RWPE2 (cell line): ENCODE measurements at regions not wholly inside any gene's neighbourhood (a gene's known extent, or its start where the extent isn't known, plus 50 kb on each side); places are given as distances from the start of the nearest gene placed in this dataset.

Source experiments
- ATAC-seq: fragments of 200-7000 bp; cut with Tn5 transposase; 3 replicates; pipeline ENCODE4 v1.9.1; 2021; ENCODE audit warnings: low read depth
- DNase-seq: peaks from one replicate; pipeline ENCODE4 v3.0.0-alpha.2; 2020; ENCODE audit warnings: low spot score
- H3K27ac ChIP-seq: fragments of 450-650 bp; 2 replicates; pipeline ENCODE4 v1.5.1; 2017; ENCODE audit warnings: mild to moderate bottlenecking; ENCODE audit not compliant: poor library complexity, severe bottlenecking
- H3K27me3 ChIP-seq: fragments of 250-450 bp; sonication (Bioruptor Pico); 2 replicates; pipeline ENCODE4 v1.5.1; 2021; ENCODE audit warnings: mild to moderate bottlenecking, moderate library complexity; ENCODE audit not compliant: insufficient read depth, poor library complexity, severe bottlenecking
- H3K36me3 ChIP-seq: fragments of 250-450 bp; sonication (Bioruptor Pico); 2 replicates; pipeline ENCODE4 v1.5.1; 2020; ENCODE audit warnings: low read depth, mild to moderate bottlenecking, moderate library complexity
- H3K4me1 ChIP-seq: fragments of 250-450 bp; sonication (Bioruptor Pico); 2 replicates; pipeline ENCODE4 v1.5.1; 2021; ENCODE audit warnings: mild to moderate bottlenecking, moderate library complexity; ENCODE audit not compliant: insufficient read depth, poor library complexity, severe bottlenecking
- H3K4me3 ChIP-seq: fragments of 250-450 bp; sonication (Bioruptor Pico); 2 replicates; pipeline ENCODE4 v1.5.1; 2021; ENCODE audit warnings: mild to moderate bottlenecking, moderate library complexity; ENCODE audit not compliant: severe bottlenecking
- H3K9me3 ChIP-seq: fragments of 250-450 bp; sonication (Bioruptor Pico); 2 replicates; pipeline ENCODE4 v1.5.1; 2021; ENCODE audit warnings: mild to moderate bottlenecking, moderate library complexity; ENCODE audit not compliant: severe bottlenecking
- TF ChIP-seq, protein P1 (sequence below): fragments of 450-650 bp; IDR thresholded peaks from one replicate; pipeline ENCODE4 v1.5.1; 2017; ENCODE audit warnings: mild to moderate bottlenecking, moderate library complexity; ENCODE audit not compliant: poor library complexity, severe bottlenecking

DNA sequence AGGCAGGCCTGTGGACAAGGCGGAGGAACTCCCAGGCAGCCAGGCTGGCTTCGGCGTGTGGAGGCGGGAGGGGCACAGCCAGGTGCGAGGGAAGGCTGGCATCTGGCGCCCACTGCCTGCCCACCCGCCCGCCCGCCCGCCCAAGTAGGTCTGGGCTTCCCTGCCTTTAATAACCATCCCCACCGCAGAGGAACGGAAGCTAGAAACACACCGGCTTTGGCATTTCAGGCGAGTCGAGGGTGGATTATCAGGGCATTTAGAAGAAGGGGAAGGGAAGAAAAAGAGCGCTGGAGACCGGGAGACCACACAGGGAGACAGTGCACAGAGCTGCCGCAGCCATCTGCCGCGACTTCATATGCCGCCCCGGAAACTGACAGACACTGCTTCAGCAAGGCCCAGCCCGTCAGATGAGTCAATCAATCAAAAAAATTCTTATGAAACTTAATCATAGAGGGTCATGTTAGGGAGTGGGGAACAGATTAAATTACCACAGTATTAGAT lies 199.7 kb downstream of the TSHZ3 start:
- ATAC-seq (no peak), DNase-seq (no peak)
- Histone ChIP-seq H3K9me3 (no peaks in the 10 kb centered on the region), H3K27ac (no peak overlapping the region), H3K4me3 (no peak overlapping the region), H3K27me3 (no peaks in the 10 kb centered on the region), H3K36me3 (no peaks in the 10 kb centered on the region), H3K4me1 (peaks cover 23% of the 10 kb centered on the region)
- TF ChIP-seq, protein P1, sequence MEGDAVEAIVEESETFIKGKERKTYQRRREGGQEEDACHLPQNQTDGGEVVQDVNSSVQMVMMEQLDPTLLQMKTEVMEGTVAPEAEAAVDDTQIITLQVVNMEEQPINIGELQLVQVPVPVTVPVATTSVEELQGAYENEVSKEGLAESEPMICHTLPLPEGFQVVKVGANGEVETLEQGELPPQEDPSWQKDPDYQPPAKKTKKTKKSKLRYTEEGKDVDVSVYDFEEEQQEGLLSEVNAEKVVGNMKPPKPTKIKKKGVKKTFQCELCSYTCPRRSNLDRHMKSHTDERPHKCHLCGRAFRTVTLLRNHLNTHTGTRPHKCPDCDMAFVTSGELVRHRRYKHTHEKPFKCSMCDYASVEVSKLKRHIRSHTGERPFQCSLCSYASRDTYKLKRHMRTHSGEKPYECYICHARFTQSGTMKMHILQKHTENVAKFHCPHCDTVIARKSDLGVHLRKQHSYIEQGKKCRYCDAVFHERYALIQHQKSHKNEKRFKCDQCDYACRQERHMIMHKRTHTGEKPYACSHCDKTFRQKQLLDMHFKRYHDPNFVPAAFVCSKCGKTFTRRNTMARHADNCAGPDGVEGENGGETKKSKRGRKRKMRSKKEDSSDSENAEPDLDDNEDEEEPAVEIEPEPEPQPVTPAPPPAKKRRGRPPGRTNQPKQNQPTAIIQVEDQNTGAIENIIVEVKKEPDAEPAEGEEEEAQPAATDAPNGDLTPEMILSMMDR: no peak

DNA sequence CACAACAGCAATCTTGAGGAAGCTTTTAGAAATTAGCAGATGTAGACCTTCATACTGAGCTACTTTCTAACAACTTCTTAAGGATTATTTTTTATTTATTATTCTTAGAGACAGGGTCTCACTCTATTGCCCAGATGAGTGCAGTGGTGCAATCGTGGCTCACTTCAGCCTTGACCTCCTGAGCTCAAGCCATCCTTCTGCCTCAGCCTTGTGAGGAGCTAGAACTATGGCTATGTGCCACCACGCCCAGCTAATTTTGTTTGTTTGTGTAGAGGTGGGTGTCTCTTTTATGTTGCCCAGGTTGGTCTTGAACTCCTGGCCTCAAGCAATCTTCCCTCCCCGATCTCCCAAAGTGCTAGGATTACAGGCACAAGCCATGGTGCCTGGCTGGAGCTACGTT lies 200.6 kb downstream of the TSHZ3 start:
- H3K27ac ChIP-seq: no peak overlapping the region
- no peaks in the 10 kb centered on the region for H3K36me3 ChIP-seq
- peaks cover 17% of the 10 kb centered on the region for H3K4me1 ChIP-seq
- no peaks in the 10 kb centered on the region for H3K27me3 ChIP-seq
- TF ChIP-seq, protein P1: no peak
- no peak overlapping the region for H3K4me3 ChIP-seq
- ATAC-seq: no peak
- DNase-seq: no peak
- no peaks in the 10 kb centered on the region for H3K9me3 ChIP-seq

DNA sequence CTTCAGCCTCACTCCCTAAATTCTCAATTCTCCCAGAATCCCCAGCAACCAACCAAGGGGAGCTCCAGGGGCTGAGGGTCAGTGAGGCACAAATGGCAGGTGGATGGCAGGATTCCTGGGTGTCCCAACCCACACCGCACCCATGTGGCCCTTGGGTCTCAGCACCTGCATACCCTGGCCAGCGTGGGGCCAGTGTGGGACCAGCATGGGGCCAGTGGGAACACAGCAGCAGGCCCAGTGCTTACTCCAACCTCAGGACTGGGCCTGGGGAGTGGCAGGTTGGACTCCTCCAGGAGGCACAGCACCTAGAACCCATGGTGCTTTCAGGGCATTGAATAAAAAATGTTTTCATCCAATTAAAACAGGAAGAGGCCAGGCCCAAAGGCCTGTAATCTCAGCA lies 202.0 kb downstream of the TSHZ3 start:
- Histone ChIP-seq H3K4me3 (no peak overlapping the region), H3K27ac (no peak overlapping the region), H3K27me3 (no peaks in the 10 kb centered on the region), H3K36me3 (no peaks in the 10 kb centered on the region), H3K4me1 (peaks cover 6% of the 10 kb centered on the region), H3K9me3 (no peaks in the 10 kb centered on the region)
- TF ChIP-seq, protein P1: no peak
- DNase-seq: no peak
- no peak for ATAC-seq

DNA sequence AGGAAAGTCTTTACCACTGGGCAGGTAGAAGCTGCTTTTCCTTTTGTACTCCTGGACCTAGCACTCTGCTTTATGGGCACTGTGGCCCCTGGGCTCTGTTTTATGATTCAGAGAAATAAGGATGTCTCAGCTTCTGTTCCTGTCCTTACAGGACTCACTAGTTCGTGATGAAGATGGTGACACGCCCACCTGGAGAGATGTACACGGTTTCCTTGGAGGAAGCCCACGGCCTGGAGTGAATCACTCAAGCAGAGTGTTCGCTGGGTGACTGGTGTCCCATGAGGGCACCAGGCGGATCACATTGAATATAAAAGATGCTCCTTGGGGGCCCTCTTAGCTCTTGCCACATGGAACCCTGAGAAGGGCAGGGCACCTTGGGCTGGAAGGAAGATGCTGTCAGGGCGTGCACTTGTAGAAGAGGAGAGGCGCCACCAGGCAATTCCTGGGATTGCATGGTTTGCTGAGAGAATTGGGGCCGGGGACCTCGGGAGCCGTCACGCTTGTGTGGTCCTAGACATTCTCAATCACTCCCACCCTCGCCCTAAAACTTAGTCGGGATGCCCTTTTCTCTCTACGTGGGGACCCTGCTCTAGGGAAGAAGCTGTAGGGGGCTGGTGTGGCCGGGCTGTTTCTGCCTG lies 202.6 kb downstream of the TSHZ3 start:
- no peaks in the 10 kb centered on the region for H3K27me3 ChIP-seq
- TF ChIP-seq, protein P1: no peak
- H3K4me3 ChIP-seq: no peak overlapping the region
- no peaks in the 10 kb centered on the region for H3K36me3 ChIP-seq
- peaks cover 6% of the 10 kb centered on the region for H3K4me1 ChIP-seq
- no peak overlapping the region for H3K27ac ChIP-seq
- 0 out of 3 replicates have a peak, but pooled peaks have one; percentile 48 for ATAC-seq
- H3K9me3 ChIP-seq: no peaks in the 10 kb centered on the region
- no peak for DNase-seq

DNA sequence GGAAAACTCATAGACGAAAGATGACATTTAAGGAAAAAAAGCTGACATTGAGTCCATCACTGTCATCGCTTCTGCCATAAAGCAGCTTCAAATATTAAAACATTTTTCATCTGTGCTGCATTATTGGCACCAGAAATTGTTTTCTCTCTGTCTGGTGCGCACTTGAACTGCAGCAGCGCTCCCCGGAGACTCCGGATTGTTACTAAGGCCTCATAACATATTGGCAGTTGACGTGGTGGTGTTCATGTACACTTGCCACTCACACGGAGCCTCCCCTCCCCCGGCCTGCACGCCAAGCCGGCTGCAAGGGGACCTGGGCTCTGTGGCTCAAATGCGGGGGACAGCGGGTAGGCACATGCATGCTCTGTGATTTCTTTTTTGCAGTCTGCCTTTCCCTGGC lies 203.2 kb downstream of the TSHZ3 start:
- Histone ChIP-seq H3K4me1 (peaks cover 9% of the 10 kb centered on the region), H3K9me3 (no peaks in the 10 kb centered on the region), H3K27ac (no peak overlapping the region), H3K4me3 (no peak overlapping the region), H3K27me3 (no peaks in the 10 kb centered on the region), H3K36me3 (no peaks in the 10 kb centered on the region)
- ATAC-seq (no peak), DNase-seq (no peak)
- TF ChIP-seq, protein P1: no peak
